ENCODE measurements at regions not wholly inside any gene's neighbourhood (a gene's known extent, or its start where the extent isn't known, plus 50 kb on each side); places are given as distances from the start of the nearest gene placed in this dataset.

DNA sequence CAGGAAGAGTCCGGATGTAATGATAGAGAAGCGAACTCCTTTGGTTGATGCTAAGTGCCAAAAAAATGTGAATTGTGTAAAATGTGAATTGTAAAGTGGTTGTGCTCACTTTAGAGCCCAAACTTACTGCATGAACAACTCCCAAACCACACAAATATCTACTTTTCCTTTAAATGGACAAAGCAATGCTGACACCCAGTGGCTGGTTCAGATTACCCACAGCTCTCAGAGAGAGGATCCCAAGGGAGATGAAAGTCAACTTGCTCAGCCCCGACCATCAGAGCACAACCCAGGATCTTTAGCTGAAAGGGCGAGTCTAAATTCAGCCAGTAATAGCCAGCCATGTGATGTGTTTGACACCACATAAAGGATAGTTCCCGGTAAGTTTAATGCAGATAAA lies 133.7 kb downstream of the NMUR2 start:
- no peak for DNase-seq (ENCODE audit: low read depth in 2 of 3, low spot score in 2 of 3)

DNA sequence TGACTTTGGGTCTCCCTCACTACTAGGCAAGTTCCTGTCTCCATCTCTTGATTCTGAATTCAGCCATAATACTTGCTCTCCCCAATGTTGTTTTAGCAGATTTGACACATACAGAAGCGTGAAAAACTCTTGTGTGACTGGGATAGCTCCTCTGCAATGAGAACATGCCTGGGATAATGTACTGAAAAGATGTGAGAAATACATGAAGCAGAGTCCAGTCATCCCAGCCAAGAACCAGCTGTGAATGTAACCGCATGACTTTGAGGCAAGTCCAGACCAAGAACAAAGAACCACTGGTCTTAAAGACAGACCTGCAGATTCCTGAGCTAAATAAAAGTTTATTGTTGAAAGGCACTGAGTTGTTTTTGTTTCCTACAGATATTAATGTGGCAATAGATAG lies 135.0 kb downstream of the NMUR2 start:
- no peak for DNase-seq (ENCODE audit: low read depth in 2 of 3, low spot score in 2 of 3)

DNA sequence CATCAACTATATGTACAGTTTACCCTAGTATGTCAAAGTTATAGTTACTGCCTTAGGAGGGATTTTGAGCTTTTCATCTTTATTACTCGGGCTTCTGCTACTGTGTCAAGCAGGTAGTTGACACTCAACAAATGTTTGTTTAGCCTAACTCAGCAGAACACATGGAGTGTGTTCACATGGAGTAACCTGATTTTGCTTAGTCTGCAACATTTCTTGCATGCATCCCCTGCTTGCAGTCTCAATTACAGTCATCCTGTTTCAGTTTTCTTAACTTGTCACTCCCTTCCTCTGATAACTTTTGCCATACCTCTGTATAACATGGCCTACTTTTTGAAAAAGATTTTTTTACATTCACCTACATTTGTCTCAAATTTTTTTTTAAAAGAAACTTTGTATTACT lies 135.5 kb downstream of the NMUR2 start:
- no peak for DNase-seq (ENCODE audit: low read depth in 2 of 3, low spot score in 2 of 3)

DNA sequence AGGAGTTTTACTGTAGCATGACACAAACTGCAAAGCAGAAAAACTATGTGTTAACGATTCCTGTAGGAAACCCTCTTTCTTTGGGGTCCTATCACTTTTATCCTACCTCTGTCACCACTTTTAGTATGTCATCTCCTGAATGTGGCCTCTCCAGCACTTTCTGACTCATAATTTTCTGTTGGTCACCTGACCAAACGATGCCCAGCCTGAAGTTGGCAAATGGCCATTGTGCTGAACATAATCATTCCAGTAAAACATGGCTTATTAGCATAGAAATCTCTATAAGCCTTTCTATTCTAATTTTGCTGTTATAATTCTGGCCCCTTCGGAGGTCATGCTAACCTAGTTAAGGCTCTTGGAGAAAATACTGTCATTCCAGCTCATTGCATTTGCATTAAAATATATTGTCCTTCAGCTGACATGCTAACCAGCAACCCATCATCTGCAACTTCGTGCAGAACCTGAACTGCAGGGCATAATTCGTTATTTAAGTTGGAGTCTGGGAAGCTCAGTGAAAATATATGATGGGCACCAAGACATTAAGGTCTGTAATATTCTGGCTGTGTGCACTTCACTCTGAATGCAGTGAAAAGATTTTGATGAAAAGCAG lies 140.3 kb downstream of the NMUR2 start:
- DNase-seq (ENCODE audit: low read depth in 2 of 3, low spot score in 2 of 3) = no peak

DNA sequence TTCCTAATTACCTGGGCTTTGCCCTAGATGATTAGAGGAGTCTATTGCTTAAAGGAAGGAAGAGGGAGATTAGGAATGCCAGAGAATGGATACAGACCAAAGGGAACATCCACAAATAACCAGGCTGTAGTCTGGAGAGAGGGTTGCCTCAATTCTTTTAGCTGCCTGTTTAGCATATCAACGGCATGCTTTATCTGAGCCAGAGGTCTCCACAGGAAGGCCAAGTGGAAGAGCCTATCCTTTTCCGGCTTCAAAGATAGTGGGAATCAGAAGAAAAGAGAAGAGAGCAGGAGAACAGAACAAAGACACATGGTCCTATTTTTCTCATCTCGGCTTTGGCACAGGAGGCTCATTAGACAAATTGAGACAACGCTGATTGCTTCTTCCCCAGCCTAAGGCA lies 142.4 kb downstream of the NMUR2 start:
- DNase-seq (ENCODE audit: low read depth in 2 of 3, low spot score in 2 of 3) = no peak

DNA sequence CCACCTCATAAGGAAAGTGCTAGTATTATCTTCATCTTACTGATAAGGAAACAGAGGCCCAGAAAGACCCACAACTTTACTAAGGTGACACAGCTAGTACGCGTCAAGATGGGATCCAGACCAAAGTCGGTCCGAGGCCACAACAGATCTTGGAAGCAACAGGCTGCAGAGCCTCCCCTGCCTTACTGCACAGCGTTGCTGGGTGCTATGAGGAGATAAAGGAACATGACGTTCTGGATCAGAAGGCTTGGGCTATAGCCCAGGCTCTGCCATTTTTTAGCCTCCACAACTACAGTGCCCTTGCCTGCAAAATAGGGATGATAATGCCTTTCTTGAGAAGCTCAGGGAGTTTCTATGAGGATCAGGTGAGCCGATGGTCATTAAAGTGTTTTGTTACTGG lies 144.1 kb downstream of the NMUR2 start:
- DNase-seq (ENCODE audit: low read depth in 2 of 3, low spot score in 2 of 3) = no peak

DNA sequence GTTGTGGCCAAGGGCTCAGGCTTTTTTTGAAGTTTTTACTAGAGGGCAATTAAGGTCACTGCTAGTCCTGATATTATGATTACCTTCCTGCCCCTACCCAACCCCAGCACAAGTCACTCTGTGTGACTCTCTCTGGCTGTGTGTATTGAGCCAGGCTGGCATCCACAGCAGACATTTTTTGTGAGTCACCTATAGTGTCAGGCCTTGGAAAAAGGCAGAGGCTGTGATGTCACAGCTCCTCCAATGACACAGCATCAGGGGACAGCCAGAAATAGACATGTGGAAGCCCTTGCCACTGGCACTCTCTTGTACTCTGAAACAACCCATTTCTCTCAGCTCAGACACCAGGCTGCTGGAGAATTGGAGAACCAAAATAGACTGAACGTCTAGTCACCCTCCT lies 145.4 kb downstream of the NMUR2 start:
- no peak for DNase-seq (ENCODE audit: low read depth in 2 of 3, low spot score in 2 of 3)

DNA sequence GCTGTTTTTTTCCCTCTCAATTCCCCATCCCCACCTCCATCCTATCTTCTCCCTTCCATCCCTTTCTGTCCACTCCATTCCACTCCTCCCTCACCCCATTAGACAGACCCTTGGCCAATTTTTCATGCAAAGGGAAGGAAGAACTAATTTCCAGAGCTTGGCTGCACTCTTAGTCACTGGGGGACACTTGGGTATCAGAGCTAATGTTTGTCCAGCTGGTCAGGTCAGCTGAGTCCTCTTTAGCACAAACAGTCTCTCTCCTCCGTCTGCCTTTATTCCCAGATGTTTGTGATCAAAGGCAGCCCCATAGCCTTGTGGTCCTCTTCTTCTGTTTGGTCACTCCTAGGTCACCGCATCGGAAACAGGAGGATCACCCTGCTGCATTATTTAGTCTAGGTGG lies 148.5 kb downstream of the NMUR2 start:
- no peak for DNase-seq (ENCODE audit: low read depth in 2 of 3, low spot score in 2 of 3)

DNA sequence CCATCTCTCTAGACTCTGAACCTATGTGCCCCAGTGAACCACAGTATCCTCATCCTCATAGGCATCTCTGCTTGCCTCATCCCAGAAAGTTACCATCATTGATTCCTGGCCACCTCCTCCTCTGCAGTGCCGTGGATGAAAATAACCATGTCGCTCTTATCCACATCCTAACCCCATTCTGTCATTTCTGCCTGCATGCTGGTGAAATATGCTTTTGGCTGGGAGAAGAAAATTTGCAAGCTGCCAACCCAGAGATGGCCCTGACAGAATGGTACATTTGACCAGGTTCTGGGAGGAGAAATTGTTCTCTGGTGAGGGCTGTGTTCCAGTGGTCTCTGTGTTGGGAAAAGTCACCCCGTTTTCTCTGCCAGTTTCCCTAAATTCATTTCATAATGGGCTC lies 149.7 kb downstream of the NMUR2 start:
- no peak for DNase-seq (ENCODE audit: low read depth in 2 of 3, low spot score in 2 of 3)

DNA sequence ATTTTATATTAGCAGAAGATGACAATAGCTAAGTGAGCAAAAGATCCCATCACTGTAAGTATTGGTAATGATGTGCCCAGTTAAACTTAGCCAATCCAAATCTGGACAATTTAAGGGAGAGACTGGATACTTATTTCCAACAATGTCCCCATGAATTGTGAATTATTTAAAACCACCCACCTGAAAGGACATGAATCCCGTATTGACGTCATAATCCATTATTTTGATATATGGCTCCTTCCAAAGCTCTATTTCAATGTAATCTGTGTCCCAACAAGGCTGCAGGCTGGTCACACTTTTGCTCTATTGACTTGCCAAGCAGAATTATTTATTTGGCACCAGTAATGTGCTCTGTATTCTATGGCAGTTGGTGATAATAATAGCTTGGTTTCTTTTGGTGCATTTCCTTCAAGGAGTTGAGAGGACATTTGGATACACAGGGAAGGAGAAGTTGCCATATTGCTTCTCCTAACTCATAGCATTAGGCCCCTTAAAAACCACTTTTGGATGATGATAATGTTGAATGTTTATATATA lies 157.2 kb downstream of the NMUR2 start:
- no peak for DNase-seq (ENCODE audit: low read depth in 2 of 3, low spot score in 2 of 3)

DNA sequence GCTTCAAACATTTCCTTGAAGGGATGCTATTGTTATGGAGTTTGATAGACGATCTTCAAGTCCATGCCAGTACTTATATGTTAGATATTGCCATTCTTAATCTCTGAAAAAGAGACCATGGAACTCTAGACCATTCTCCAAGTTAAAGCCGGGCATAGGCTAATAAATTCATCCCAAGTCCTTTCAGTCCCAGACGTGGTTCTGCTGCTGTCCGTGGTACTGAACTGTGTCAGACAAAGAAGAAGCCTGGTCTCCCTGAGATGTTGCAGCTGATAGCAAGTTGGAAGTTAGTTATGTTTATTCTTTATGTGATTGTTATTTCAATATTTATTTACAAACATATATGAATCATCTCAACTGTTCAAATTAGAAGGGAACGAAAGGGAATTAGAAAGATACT lies 158.7 kb downstream of the NMUR2 start:
- peak in 1 of 3 donors; percentile 1 for DNase-seq (ENCODE audit: low read depth in 2 of 3, low spot score in 2 of 3)

DNA sequence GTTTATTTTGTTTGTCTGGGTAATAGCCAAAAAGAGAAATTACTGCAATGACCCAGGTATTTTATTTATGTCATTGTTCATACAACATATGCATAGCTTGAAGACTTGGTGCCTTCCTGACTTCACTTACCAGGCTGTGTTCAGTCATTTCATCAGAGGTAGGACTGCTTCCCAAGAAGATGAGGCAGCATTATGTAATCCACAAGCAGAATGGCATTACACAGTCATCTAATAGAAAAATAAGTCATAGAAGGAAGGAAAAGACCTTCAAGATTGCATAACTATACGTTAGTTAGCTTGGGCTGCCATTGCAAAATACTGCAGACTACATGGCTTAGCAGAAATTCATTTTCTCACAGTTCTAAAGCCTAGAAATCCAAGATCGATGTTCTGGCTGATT lies 167.5 kb downstream of the NMUR2 start:
- no peak for DNase-seq (ENCODE audit: low read depth in 2 of 3, low spot score in 2 of 3)

DNA sequence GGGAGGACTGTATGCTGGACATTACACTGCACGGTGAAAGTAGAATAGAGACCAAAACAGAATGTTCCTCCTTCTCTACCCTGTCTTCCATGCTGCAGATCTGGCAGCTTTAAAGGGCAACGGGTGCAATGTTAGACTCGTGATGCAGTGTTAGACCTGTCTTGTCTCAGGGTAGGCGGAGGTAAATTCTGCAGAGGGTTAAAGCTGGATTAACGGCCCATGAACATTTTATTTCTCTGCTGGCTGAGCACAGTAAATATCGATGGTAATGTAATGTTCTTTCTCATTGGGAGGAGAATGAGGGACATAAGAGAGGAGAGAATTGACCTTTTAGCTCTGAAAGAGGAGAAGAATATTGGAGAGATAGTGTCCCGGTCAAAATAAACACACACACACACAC lies 178.9 kb downstream of the NMUR2 start:
- DNase-seq (ENCODE audit: low read depth in 2 of 3, low spot score in 2 of 3) = no peak

DNA sequence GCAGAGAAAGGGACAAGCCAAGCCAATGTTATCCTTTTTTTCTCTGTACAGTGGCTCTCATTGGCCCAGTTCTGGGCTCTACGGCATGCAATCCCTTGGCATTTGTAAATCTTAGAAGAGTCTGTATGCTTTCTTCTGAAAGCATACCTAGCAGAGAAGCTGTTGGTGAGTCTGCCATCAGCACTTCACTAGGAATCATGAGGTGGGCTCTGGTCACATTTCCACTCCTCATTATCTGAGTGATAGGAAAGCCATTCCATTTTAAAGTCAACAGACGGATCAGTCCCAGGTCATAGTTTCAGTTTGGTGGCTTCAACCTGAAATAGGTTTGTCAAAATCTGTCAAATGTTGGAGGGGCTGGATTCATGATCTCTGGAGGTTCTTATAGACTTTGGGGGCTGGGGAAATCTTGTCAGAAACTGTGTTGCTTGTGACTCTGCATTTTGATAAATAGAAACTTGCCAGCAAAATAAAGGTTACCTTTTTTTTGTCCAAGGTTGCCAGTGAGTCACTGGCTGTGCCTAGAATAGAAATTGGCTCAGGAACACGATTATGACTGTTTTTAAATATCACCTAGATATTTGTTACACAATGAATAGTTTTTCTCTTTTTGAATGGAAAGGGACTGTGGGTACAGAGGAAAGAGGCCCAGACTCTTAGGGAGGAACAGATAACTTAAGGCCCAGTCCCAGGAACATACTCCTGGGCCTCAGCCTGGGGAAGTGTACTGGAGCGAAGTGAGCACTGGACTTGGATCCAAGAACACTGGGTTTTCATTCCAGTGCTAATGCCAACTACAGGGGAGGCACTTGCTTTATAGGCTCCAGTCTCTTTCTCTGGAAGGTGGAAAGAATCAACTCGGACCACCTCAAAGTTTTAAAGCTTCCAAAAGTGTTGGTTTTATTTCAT lies 183.1 kb downstream of the NMUR2 start:
- DNase-seq (ENCODE audit: low read depth in 2 of 3, low spot score in 2 of 3) = no peak

DNA sequence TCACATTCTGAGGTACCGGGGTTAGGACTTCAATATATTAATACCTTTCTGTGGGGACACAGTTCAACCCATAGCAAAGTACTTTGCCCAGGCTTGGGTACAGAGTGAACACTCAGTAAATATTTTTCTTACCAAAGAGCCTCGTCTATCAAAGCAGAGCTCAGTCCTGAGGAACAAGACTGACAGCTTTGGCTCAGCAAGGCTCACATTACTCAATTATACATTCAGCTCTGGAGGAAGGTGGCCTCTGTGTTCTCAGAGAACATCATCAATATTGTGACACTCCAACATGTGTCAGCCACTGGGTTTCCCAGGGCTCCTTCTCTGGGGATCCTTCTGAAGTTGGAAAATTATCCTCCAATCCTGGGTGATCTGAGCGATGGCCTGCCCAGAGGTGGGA lies 186.4 kb downstream of the NMUR2 start:
- no peak for DNase-seq (ENCODE audit: low read depth in 2 of 3, low spot score in 2 of 3)

DNA sequence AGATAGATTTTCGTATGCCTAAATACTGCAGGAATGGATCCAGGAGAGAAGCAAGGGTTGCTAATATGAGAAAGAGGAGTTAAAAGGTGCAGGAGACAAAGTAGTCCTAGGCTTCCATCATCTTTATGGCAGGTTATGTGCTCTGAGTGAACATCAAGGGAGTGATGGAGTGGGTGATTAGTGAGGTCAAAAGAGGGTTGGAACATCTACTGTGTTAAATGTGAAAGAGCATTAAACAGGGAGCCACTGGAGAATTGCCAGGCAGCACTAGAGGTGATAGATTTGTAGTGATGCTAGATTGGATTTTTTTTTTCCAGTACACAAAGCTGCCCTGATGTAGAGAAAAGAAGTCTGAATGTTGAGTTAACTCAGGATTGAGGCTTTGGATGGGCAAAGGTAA lies 199.3 kb downstream of the NMUR2 start:
- no peak for DNase-seq (ENCODE audit: low read depth in 2 of 3, low spot score in 2 of 3)

DNA sequence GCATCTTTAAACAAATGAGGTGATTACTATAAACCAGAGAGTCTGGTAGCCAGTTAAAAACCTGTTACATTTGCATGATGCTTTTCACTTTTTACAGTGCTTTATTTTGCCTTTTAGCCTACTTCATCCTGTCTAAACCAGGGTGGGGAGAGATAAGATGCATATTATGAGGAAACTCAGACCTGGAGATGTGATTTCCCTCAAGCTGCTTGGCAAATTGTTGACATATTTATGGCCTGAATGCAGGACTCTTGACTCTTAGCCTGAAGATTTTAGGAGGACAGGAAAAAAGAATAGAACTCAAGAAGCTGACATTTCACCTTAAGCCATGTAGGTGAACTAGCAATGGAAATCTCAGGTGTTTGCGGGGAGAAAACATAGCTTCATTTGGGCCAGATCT lies 202.8 kb downstream of the NMUR2 start:
- no peak for DNase-seq (ENCODE audit: low read depth in 2 of 3, low spot score in 2 of 3)

DNA sequence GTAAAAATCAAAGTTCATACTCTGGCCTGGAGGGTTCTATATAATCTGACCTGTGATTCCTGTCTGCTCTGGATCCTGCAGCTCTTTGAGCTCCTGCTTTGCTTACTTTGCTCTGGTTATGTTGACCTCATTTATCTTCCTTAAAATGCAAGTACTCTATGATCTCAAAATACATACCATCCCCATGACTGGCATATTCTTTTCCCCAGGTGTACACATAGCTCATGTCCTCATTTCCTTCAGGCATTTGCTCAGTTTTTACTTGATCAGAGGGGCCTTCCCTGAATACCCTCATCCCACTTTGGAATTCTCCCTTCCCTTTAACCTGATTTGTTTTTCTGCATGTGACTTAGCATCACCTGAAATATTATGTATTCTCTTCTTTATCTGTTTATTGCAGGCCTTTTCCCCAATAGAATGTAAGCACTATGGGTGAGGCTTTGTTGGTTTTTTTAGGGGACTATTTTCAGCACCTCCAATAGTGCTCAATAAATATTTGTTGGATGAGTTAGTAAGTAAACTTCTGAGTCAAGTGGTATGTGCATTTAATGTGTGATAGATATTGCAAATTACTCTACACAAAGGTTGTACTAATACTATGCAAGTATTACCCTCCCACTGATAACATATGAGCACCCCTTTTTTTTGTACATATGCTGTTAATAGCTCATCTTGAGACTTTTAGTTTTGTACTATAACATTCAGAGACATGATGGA lies 211.5 kb downstream of the NMUR2 start:
- DNase-seq (ENCODE audit: low read depth in 2 of 3, low spot score in 2 of 3) = no peak

DNA sequence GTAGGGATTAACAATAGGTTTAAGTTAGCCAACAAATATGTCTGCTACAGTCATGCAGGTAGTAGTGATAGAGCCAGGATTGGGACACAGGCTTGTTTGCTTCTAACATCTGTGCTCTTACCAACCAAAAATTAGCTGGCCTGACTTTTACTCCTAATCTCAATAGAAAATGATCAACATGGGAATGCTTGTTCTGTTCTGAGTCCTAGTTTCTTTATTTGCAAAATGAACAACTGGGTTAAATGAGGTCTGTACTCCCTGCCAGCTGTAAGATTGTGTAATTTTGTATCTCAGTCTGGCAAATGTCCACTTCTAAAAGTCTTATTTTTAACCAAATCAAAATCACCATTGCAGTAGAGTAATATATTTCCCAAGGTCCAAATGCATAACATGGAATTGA lies 216.8 kb downstream of the NMUR2 start:
- DNase-seq (ENCODE audit: low read depth in 2 of 3, low spot score in 2 of 3) = no peak

DNA sequence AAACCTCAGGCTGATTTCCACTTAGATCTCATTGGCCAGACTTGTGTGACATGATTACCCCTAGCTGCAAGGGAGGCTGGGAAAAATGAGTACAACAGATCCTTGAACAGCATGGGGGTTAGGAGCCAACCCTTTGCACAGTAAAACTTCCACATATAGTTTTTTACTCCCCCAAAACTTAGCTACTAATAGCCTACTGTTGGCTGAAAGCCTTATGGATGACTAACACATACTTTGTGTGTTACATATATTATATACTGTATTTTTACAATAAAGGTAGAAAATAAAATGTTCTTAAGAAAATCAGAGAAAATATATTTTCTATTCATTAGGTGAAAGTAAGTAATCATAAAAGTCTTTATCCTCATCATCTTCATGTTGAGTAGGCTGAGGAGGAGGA lies 217.4 kb downstream of the NMUR2 start:
- DNase-seq (ENCODE audit: low read depth in 2 of 3, low spot score in 2 of 3) = no peak

DNA sequence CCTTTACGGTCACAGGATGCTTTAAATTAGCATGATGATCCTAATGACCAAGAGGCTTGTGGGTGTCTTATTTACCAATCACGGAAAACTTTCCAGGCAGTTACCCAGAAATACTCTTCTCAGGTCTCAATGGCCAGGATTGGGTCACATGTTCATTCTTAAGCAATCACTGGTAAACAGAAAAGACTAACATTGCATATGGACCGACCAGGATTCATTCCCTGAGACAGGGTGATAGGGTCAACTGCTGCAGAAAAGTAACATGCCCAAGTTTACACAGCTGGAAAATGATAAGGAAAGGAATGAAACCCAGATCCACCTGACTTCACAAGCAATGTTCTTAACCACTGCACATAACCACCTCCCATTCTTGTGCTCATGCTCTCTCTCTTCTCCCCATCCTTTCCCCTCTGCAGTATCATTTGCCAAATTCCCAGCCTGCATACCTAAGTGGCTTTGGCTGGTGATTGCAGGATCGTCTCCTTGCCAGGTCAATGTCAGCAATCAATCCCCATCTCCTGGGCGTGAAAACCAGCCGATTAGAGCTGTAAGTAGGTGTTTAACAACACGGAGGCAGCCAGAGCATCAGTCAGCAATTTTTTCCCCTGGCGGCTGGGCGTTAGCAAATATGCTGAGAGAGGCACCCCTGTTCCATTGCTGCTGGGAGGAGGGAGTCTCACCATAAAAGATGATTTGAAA lies 219.4 kb downstream of the NMUR2 start:
- no peak for DNase-seq (ENCODE audit: low read depth in 2 of 3, low spot score in 2 of 3)

Measured in hematopoietic multipotent progenitor cell (in vitro differentiated cells).